Left ventricle myocardium inferior (tissue), 1 donor: ENCODE measurements at regions not wholly inside any gene's neighbourhood (a gene's known extent, or its start where the extent isn't known, plus 50 kb on each side); places are given as distances from the start of the nearest gene placed in this dataset.

Experiments
- DNase-seq: peaks from one replicate; pipeline ENCODE4 v3.0.0-alpha.2; 2020
- H3K27ac ChIP-seq: fragments of 200-600 bp; replicated peaks from 2 replicates; pipeline ENCODE4 v1.8.0; 2021
- H3K27me3 ChIP-seq: fragments of 200-600 bp; 2 replicates; pipeline ENCODE4 v1.8.0; 2021; ENCODE audit warnings: low read depth
- H3K36me3 ChIP-seq: fragments of 200-600 bp; 2 replicates; pipeline ENCODE4 v1.8.0; 2021
- H3K4me1 ChIP-seq: fragments of 200-600 bp; 2 replicates; pipeline ENCODE4 v1.8.0; 2021
- H3K4me3 ChIP-seq: fragments of 200-600 bp; 2 replicates; pipeline ENCODE4 v1.8.0; 2021; ENCODE audit warnings: mild to moderate bottlenecking, moderate library complexity
- H3K9me3 ChIP-seq: fragments of 200-600 bp; replicated peaks from 2 replicates; pipeline ENCODE4 v1.8.0; 2021
- intact Hi-C: fragments of 100-400 bp; cut with micrococcal nuclease; formaldehyde crosslinking; loops from one replicate; pipeline ENCODE4 v1.11.0; 2022
- TF ChIP-seq, protein P1 (sequence below): fragments of 200-600 bp; IDR thresholded peaks from 2 replicates; pipeline ENCODE4 v1.8.0; 2021; ENCODE audit warnings: antibody characterized with exemption, mild to moderate bottlenecking, borderline replicate concordance
- donor health status: DM: no; HTN: yes; CAD: no; lungs with severe emphysema.

- Histone ChIP-seq H3K4me1 (no peaks in the 10 kb centered on the region), H3K27ac (no peak overlapping the region), H3K4me3 (no peak overlapping the region), H3K9me3 (peaks cover 4% of the 10 kb centered on the region), H3K36me3 (no peaks in the 10 kb centered on the region), H3K27me3 (no peaks in the 10 kb centered on the region)
- DNase-seq: no peak
- TF ChIP-seq, protein P1, sequence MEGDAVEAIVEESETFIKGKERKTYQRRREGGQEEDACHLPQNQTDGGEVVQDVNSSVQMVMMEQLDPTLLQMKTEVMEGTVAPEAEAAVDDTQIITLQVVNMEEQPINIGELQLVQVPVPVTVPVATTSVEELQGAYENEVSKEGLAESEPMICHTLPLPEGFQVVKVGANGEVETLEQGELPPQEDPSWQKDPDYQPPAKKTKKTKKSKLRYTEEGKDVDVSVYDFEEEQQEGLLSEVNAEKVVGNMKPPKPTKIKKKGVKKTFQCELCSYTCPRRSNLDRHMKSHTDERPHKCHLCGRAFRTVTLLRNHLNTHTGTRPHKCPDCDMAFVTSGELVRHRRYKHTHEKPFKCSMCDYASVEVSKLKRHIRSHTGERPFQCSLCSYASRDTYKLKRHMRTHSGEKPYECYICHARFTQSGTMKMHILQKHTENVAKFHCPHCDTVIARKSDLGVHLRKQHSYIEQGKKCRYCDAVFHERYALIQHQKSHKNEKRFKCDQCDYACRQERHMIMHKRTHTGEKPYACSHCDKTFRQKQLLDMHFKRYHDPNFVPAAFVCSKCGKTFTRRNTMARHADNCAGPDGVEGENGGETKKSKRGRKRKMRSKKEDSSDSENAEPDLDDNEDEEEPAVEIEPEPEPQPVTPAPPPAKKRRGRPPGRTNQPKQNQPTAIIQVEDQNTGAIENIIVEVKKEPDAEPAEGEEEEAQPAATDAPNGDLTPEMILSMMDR: no peak
- intact Hi-C loops: no loop called here
Measured at GRCh38 chr12:77167801-77168200, 102.4 kb upstream of the E2F7 start.

- Histone ChIP-seq H3K4me3 (no peak overlapping the region), H3K27ac (no peak overlapping the region), H3K27me3 (no peaks in the 10 kb centered on the region), H3K36me3 (no peaks in the 10 kb centered on the region), H3K4me1 (no peaks in the 10 kb centered on the region), H3K9me3 (peaks cover 4% of the 10 kb centered on the region)
- TF ChIP-seq, protein P1: no peak
- no peak for DNase-seq
- intact Hi-C loops: no loop called here
Measured at GRCh38 chr12:77166696-77167095, 101.3 kb upstream of the E2F7 start.

DNA sequence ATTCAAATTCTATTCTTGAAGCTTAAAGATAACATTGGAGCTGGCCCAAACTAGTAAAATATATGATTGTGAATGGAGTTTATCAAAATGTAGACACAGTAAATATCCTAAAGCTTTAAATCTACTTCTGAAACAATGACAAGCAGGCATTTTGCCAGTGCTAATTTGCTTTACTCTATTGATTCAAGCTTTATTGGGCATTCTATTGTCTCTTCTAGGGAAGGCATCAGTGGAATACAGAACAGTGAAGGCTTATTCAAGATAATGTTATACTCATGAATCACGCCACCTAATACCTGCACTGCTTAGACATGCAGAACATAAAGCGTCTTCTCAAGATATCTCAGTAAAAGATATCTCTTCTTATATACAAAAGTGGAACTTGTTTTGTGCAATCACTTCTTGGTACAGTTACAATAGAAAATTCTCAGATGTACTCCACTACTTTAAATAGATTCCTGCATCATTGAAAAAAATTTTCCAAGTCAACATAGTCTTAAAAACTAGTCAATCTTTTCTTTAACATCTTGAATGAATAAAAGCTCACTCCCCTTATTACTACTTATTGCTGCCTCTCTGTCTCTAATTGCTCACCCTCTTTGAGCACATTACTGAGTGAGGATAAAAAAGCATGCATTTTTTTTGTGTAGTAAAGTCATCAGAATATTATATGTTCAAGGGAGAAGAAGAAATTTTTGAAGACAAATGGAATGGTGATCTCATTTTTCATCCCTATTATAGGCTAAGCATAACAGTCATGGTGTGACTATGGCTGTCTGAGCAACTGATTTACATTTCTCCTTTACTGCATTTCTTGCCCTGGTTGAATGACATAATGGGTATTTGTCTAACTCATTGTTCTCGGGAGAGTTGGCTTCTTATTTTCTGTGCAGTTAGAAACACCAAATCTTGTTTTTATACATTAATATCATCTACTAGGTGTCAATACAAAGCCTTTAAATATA is 98.0 kb upstream of the E2F7 start:
- peaks cover 4% of the 10 kb centered on the region for H3K9me3 ChIP-seq
- no peak overlapping the region for H3K4me3 ChIP-seq
- intact Hi-C loops: no loop called here
- H3K36me3 ChIP-seq: no peaks in the 10 kb centered on the region
- H3K4me1 ChIP-seq: no peaks in the 10 kb centered on the region
- DNase-seq: no peak
- no peaks in the 10 kb centered on the region for H3K27me3 ChIP-seq
- TF ChIP-seq, protein P1: no peak
- no peak overlapping the region for H3K27ac ChIP-seq

GRCh38 chr12:77161944-77162343 is 96.6 kb upstream of the E2F7 start:
- Histone ChIP-seq H3K4me1 (no peaks in the 10 kb centered on the region), H3K9me3 (peaks cover 4% of the 10 kb centered on the region), H3K36me3 (no peaks in the 10 kb centered on the region), H3K27me3 (no peaks in the 10 kb centered on the region), H3K4me3 (no peak overlapping the region), H3K27ac (no peak overlapping the region)
- no peak for DNase-seq
- intact Hi-C loops: no loop called here
- TF ChIP-seq, protein P1: no peak

DNA sequence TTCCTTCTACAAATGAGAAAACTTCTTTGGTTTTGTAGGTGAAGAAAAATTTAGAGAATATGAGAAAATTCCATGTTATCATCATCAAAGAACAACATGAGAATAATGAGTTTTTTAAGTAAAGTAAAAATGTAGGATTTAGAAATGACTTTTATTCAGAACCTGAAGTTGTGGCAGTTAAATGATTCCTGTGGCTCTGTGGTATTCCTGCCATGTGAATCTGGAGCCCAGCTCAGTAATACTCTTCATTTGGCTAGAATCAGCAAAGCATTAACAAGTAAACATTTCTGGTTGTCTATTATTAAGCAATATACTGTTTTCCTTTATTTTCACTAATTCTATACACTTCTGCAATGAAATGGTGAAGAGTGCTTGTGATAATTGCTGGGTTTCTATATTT is 95.6 kb upstream of the E2F7 start:
- Histone ChIP-seq H3K4me1 (no peaks in the 10 kb centered on the region), H3K27ac (no peak overlapping the region), H3K9me3 (peaks cover 2% of the 10 kb centered on the region), H3K27me3 (no peaks in the 10 kb centered on the region), H3K36me3 (no peaks in the 10 kb centered on the region), H3K4me3 (no peak overlapping the region)
- intact Hi-C loops: no loop called here
- no peak for DNase-seq
- TF ChIP-seq, protein P1: no peak
